OCI-LY7 (cell line): ENCODE measurements at regions not wholly inside any gene's neighbourhood (a gene's known extent, or its start where the extent isn't known, plus 50 kb on each side); places are given as distances from the start of the nearest gene placed in this dataset.

Experiments
- BruUV-seq: library from RNA; stranded (reverse); fragments of 400-500 nt; replicated peaks from 2 replicates; lab custom pipeline; 2021; lab: Mats Ljungman, UMichigan
- CTCF ChIA-PET: fragments of 300-600 bp; sonication (Branson Sonifier 250); formaldehyde crosslinking; loops from one replicate; lab custom pipeline; 2022; ENCODE audit warnings: antibody characterized with exemption; ENCODE audit not compliant: unreplicated experiment; lab: Charles Lee
- POLR2A ChIA-PET: fragments of 300-600 bp; sonication (Branson Sonifier 250); formaldehyde crosslinking; loops from one replicate; lab custom pipeline; 2022; ENCODE audit warnings: antibody characterized with exemption; lab: Charles Lee
- DNase-seq: peaks from one replicate; pipeline ENCODE4 v3.0.0-alpha.2; 2015; ENCODE audit warnings: low spot score
- H2AFZ ChIP-seq: fragments of 200-600 bp; sonication (generic), shearing (Covaris generic); 2 replicates; pipeline ENCODE4 v1.6.1; 2014; ENCODE audit warnings: mild to moderate bottlenecking, antibody characterized with exemption, low read length, moderate library complexity
- H3K27ac ChIP-seq: fragments of 200-600 bp; sonication (generic); 2 replicates; pipeline ENCODE4 v1.5.1; 2014; ENCODE audit warnings: mixed run types, low read depth, mild to moderate bottlenecking, moderate library complexity, low read length, inconsistent platforms; ENCODE audit not compliant: poor library complexity, severe bottlenecking
- H3K36me3 ChIP-seq: fragments of 200-600 bp; sonication (generic); 2 replicates; pipeline ENCODE4 v1.6.1; 2014; ENCODE audit warnings: mild to moderate bottlenecking, antibody characterized with exemption, low read length, moderate library complexity, mixed read lengths; ENCODE audit not compliant: insufficient read depth
- H3K4me1 ChIP-seq: fragments of 200-600 bp; sonication (generic); 2 replicates; pipeline ENCODE4 v1.5.1; 2014; ENCODE audit warnings: mild to moderate bottlenecking, low read length; ENCODE audit not compliant: insufficient read depth, poor library complexity, severe bottlenecking
- H3K4me2 ChIP-seq: fragments of 200-600 bp; sonication (generic); 2 replicates; pipeline ENCODE4 v1.6.1; 2014; ENCODE audit warnings: mild to moderate bottlenecking, low read length
- H3K4me3 ChIP-seq: fragments of 200-600 bp; sonication (generic); 2 replicates; pipeline ENCODE4 v1.5.1; 2014; ENCODE audit warnings: mild to moderate bottlenecking, low read depth, low read length; ENCODE audit not compliant: poor library complexity, severe bottlenecking
- H3K79me2 ChIP-seq: fragments of 200-600 bp; sonication (generic); 2 replicates; pipeline ENCODE4 v1.6.1; 2016; ENCODE audit warnings: low read depth, mild to moderate bottlenecking, low read length, moderate library complexity, mixed read lengths; ENCODE audit not compliant: insufficient read depth
- H3K9me2 ChIP-seq: fragments of 200-600 bp; sonication (generic); 2 replicates; pipeline ENCODE4 v1.6.1; 2016; ENCODE audit warnings: mild to moderate bottlenecking, low read length, mixed read lengths; ENCODE audit not compliant: insufficient read depth
- H3K9me3 ChIP-seq: fragments of 200-600 bp; sonication (generic); 2 replicates; pipeline ENCODE4 v1.6.1; 2014; ENCODE audit warnings: mild to moderate bottlenecking, mixed run types, low read length, mixed read lengths
- H4K20me1 ChIP-seq: fragments of 200-600 bp; sonication (generic); 2 replicates; pipeline ENCODE4 v1.6.1; 2014; ENCODE audit warnings: mild to moderate bottlenecking, antibody characterized with exemption, low read length, moderate library complexity, mixed read lengths; ENCODE audit not compliant: insufficient read depth
- CTCF ChIP-seq: fragments of 200-600 bp; sonication (generic); conservative IDR thresholded peaks from 2 replicates; pipeline ENCODE4 v1.5.1; 2014; ENCODE audit warnings: mild to moderate bottlenecking, antibody characterized with exemption, low read length, moderate library complexity, mixed read lengths
- EZH2phosphoT487 ChIP-seq: fragments of 200-600 bp; sonication (generic); IDR thresholded peaks from 2 replicates; pipeline ENCODE4 v1.6.1; 2018; ENCODE audit warnings: low read depth, borderline replicate concordance, mild to moderate bottlenecking, mixed run types, antibody characterized with exemption, low read length, moderate library complexity, mixed read lengths
- intact Hi-C: fragments of 100-400 bp; cut with micrococcal nuclease; formaldehyde crosslinking; loops from one replicate; pipeline ENCODE4 v1.10.0; 2022; ENCODE audit not compliant: unreplicated experiment

- intact Hi-C loops = no loop called here
- no peak for DNase-seq
- Histone ChIP-seq H3K9me2 (no peaks in the 10 kb centered on the region), H3K4me3 (no peak overlapping the region), H3K9me3 (no peaks in the 10 kb centered on the region), H3K36me3 (no peaks in the 10 kb centered on the region), H3K4me2 (no peak overlapping the region), H3K79me2 (no peaks in the 10 kb centered on the region), H4K20me1 (no peaks in the 10 kb centered on the region), H2AFZ (no peak overlapping the region), H3K27ac (no peak overlapping the region), H3K4me1 (no peaks in the 10 kb centered on the region)
- no peak for TF ChIP-seq CTCF
- no peak for TF ChIP-seq EZH2phosphoT487
- CTCF ChIA-PET = no interaction called here
- POLR2A ChIA-PET = interaction anchor here (0.8 to 0.9 kb wide), 2 partner anchors 17 to 494 kb away, joined by 3 read pairs; no protein-coding TSS in a partner anchor
- no TSS peak for BruUV-seq
Measured at GRCh38 chr5:56339732-56340131, 106.6 kb upstream of the ANKRD55 start.

- Histone ChIP-seq H3K4me3 (no peak overlapping the region), H3K4me2 (no peak overlapping the region), H4K20me1 (no peaks in the 10 kb centered on the region), H3K79me2 (no peaks in the 10 kb centered on the region), H3K9me2 (no peaks in the 10 kb centered on the region), H3K36me3 (no peaks in the 10 kb centered on the region), H3K27ac (no peak overlapping the region), H3K9me3 (no peaks in the 10 kb centered on the region), H2AFZ (no peak overlapping the region), H3K4me1 (no peaks in the 10 kb centered on the region)
- TF ChIP-seq EZH2phosphoT487 (no peak), CTCF (no peak)
- POLR2A ChIA-PET = interaction anchor here (0.6 kb wide), 1 partner anchor 1406 kb away, joined by 3 read pairs; no protein-coding TSS in a partner anchor
- BruUV-seq = no TSS peak
- intact Hi-C loops = no loop called here
- no peak for DNase-seq
- CTCF ChIA-PET = no interaction called here
Measured at GRCh38 chr5:56337715-56338319, 104.7 kb upstream of the ANKRD55 start.

GRCh38 chr5:56335212-56335611 is 102.1 kb upstream of the ANKRD55 start:
- H3K4me1 ChIP-seq = no peaks in the 10 kb centered on the region
- no peaks in the 10 kb centered on the region for H4K20me1 ChIP-seq
- POLR2A ChIA-PET = no interaction called here
- intact Hi-C loops = no loop called here
- no peak overlapping the region for H3K27ac ChIP-seq
- no peak overlapping the region for H3K4me3 ChIP-seq
- no peak for TF ChIP-seq EZH2phosphoT487
- no peak for TF ChIP-seq CTCF
- H3K9me2 ChIP-seq = no peaks in the 10 kb centered on the region
- H3K36me3 ChIP-seq = no peaks in the 10 kb centered on the region
- CTCF ChIA-PET = no interaction called here
- no peak for DNase-seq
- no peak overlapping the region for H2AFZ ChIP-seq
- no peak overlapping the region for H3K4me2 ChIP-seq
- H3K9me3 ChIP-seq = no peaks in the 10 kb centered on the region
- H3K79me2 ChIP-seq = no peaks in the 10 kb centered on the region
- BruUV-seq = no TSS peak
